ENCODE measurements at regions not wholly inside any gene's neighbourhood (a gene's known extent, or its start where the extent isn't known, plus 50 kb on each side); places are given as distances from the start of the nearest gene placed in this dataset.

DNA sequence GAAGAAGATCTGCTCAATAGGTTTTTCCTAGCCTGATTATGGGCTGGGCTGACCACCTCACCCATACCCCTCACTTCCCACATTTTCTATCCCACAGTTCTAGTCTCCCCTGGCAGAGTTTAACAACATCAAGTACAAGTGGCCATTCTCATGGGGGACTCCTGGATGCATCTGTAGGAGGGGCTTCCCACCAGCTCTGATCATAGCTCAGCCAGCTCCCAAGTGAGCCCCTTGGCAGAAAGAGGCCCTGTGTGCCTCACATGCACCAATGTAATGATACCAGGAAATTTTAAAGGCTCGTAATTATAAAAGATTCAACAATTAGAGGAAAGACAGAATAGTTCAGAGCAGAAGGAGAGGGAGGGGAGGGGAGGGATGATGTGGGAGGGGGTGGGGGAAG, 144.2 kb upstream of the SYT13 start:
- TF ChIP-seq, protein P1, sequence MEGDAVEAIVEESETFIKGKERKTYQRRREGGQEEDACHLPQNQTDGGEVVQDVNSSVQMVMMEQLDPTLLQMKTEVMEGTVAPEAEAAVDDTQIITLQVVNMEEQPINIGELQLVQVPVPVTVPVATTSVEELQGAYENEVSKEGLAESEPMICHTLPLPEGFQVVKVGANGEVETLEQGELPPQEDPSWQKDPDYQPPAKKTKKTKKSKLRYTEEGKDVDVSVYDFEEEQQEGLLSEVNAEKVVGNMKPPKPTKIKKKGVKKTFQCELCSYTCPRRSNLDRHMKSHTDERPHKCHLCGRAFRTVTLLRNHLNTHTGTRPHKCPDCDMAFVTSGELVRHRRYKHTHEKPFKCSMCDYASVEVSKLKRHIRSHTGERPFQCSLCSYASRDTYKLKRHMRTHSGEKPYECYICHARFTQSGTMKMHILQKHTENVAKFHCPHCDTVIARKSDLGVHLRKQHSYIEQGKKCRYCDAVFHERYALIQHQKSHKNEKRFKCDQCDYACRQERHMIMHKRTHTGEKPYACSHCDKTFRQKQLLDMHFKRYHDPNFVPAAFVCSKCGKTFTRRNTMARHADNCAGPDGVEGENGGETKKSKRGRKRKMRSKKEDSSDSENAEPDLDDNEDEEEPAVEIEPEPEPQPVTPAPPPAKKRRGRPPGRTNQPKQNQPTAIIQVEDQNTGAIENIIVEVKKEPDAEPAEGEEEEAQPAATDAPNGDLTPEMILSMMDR (IDR thresholded peaks at IDR 0.05), result no peak
- TF ChIP-seq POLR2A (IDR thresholded peaks at IDR 0.05), result no peak

Measured in heart left ventricle (tissue), 13 donors.